Skeletal muscle tissue (tissue), 1 donor: ENCODE measurements at regions not wholly inside any gene's neighbourhood (a gene's known extent, or its start where the extent isn't known, plus 50 kb on each side); places are given as distances from the start of the nearest gene placed in this dataset. TPM values are rescaled to one million over a fixed set of nuclear protein-coding genes. Genes with fewer than 3 reads are reported as not detected.

Source experiments
- small RNA-seq: library from RNA; depleted of rRNA; stranded (forward); fragments of <200 nt; gene quantifications from one replicate; pipeline ENCODE3, GENCODE V24; 2014

Small RNA genes in the stretch of these regions (small RNA-seq; reads per million reads assigned to genes)
- gene AC068135.1 (not detected), gene AC074290.1 (not detected), gene RF00017 (not detected), gene RF00273 (not detected), gene RNU6-169P (not detected)
